ENCODE measurements at regions not wholly inside any gene's neighbourhood (a gene's known extent, or its start where the extent isn't known, plus 50 kb on each side); places are given as distances from the start of the nearest gene placed in this dataset.
"Not testable (repeated sequence)": the region's sequence is repeated elsewhere in the genome, so short reads cannot be mapped to it uniquely, and the experiment has no call there.

DNA sequence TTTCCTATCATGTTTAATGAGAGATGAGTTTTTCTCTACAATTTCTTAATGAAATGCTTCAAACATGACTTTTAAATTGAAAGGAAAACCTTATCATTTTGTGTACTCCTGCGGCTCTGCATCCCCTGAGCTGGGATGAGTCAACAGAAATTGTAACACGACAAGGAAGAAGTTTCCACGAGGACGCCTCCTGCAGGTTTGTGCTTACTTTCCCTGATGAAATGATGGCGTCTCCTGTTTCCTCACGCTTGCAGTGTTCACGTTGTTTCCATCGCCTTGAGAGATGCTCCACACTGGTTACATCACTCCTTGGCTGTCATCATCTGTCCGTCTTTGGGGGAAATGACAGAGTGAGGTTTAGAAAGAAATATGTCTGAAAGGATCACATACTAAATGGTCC, 233.7 kb upstream of the ZFP64 start:
- Mint-ChIP-seq H3K27ac (no peak overlapping the region), H3K4me1 (peaks cover 4% of the 10 kb centered on the region), H3K36me3 (ENCODE audit: low read depth) (no peaks in the 10 kb centered on the region), H3K9me3 (peaks cover 15% of the 10 kb centered on the region), H3K27me3 (no peaks in the 10 kb centered on the region), H3K4me3 (no peak overlapping the region)
- DNase-seq = no peak
- ChIA-PET POLR2A (no interaction called here), CTCF (no interaction called here)

DNA sequence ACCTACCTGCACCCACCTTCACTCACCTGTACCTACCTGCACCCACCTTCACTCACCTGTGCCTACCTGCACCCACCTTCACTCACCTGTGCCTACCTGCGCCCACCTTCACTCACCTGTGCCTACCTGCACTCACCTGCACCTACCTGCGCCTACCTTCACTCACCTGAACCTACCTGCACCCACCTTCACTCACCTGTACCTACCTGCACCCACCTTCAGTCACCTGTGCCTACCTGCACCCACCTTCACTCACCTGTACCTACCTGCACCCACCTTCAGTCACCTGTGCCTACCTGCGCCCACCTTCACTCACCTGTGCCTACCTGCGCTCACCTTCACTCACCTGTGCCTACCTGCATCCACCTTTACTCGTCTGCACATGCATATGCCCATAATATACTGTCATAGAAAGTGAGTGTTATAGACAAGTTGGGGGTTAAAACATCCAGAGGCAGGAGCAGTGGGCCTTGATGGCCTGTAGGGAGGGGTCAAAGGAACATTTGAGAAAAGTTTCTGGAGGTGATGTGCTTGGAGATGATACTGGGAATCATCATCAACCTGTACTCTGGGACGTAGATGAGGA, 232.9 kb upstream of the ZFP64 start:
- DNase-seq, H3K4me3 Mint-ChIP-seq: not testable (repeated sequence)

DNA sequence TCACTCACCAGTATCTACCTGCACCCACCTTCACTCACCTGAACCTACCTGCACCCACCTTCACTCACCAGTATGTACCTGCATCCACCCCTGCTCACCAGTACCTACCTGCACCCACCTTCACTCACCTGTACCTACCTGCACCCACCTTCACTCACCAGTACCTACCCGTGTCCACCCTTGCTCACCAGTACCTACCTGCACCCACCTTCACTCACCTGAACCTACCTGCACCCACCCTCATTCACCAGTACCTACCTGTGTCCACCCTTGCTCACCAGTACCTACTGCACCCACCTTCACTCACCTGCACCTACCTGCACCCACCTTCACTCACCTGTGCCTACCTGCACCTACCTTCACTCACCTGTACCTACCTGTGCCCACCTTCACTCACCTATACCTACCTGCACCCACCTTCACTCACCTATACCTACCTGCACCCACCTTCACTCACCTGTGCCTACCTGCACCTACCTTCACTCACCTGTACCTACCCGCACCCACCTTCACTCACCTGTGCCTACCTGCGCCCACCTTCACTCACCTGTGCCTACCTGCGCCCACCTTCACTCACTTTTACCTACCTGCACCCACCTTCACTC, 232.1 kb upstream of the ZFP64 start:
- POLR2A ChIA-PET; DNase-seq; H3K36me3 Mint-ChIP-seq (ENCODE audit: low read depth); H3K4me1 Mint-ChIP-seq; H3K27ac Mint-ChIP-seq; CTCF ChIA-PET; H3K4me3 Mint-ChIP-seq; H3K27me3 Mint-ChIP-seq: not testable (repeated sequence)
- peaks cover 16% of the 10 kb centered on the region for H3K9me3 Mint-ChIP-seq

More for the DNA sequence above, 232.9 kb upstream of the ZFP64 start:
- CTCF ChIA-PET; H3K36me3 Mint-ChIP-seq (ENCODE audit: low read depth); H3K27me3 Mint-ChIP-seq; POLR2A ChIA-PET; H3K4me1 Mint-ChIP-seq: not testable (repeated sequence)
- H3K9me3 Mint-ChIP-seq = peaks cover 16% of the 10 kb centered on the region
- peak overlapping the region; percentile 21 for H3K27ac Mint-ChIP-seq

DNA sequence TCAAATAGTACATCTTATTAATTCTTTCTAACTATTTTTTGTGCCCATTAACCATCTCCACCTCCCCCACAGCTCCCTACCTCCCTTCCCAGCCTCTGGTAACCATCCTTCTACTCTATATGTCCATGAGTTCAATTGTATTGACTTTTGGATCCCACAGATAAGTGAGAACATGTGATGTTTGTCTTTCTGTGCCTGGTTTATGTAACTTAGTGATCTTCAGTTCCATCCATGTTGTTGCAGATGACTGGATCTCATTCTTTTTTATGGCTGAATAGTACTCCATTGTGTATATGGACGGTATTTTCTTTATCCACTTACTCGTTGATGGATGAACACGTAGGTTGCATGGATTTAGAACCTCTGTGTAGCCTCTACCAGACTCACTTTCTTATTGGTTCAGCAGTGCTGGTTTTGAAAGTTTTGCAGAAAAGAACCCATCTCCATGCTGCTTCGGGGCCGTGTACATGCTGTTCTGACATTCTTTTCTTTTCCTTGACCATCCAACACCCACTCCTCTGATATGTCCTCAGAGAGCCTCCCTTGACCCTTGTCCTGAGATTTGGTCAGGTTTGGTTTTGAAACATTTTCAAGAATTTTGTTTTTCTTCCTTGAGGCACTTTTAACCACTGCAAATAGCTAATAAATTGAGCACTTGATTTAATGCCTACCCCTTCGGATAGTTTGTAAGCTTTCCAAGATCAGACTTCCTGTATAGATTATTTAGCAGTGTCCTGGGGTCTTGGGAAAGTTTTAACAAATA, 231.2 kb upstream of the ZFP64 start:
- H3K4me3 Mint-ChIP-seq = no peak overlapping the region
- no peaks in the 10 kb centered on the region for H3K36me3 Mint-ChIP-seq (ENCODE audit: low read depth)
- POLR2A ChIA-PET = no interaction called here
- peaks cover 4% of the 10 kb centered on the region for H3K4me1 Mint-ChIP-seq
- no peak for DNase-seq
- H3K27ac Mint-ChIP-seq = no peak overlapping the region
- peaks cover 19% of the 10 kb centered on the region for H3K9me3 Mint-ChIP-seq
- no peaks in the 10 kb centered on the region for H3K27me3 Mint-ChIP-seq
- CTCF ChIA-PET = no interaction called here

DNA sequence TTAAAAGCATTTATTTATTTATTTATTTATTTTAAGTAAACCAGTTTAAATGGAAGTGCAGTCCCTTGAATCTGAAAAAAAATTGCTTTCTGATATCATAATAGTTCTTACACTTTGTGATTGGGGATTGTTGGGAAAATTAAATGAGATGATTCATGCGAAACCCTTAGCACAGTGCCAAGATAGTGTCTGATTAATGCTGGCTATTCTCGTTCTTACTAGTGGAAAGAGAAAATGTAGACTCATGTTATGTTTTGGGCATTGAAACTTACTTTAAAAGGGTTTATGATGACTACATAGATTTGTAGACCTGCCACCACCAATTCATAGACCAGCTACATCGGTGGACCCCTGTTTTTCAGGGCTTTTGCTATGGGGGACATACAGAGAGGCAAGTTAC, 229.2 kb upstream of the ZFP64 start:
- no peak overlapping the region for H3K27ac Mint-ChIP-seq
- H3K9me3 Mint-ChIP-seq = peaks cover 19% of the 10 kb centered on the region
- POLR2A ChIA-PET = no interaction called here
- CTCF ChIA-PET = interaction anchor here (1.0 kb wide), 1 partner anchor 10 kb away, joined by 3 read pairs; no protein-coding TSS in a partner anchor
- H3K4me3 Mint-ChIP-seq = no peak overlapping the region
- no peaks in the 10 kb centered on the region for H3K36me3 Mint-ChIP-seq (ENCODE audit: low read depth)
- H3K4me1 Mint-ChIP-seq = peaks cover 4% of the 10 kb centered on the region
- no peaks in the 10 kb centered on the region for H3K27me3 Mint-ChIP-seq
- DNase-seq = no peak

DNA sequence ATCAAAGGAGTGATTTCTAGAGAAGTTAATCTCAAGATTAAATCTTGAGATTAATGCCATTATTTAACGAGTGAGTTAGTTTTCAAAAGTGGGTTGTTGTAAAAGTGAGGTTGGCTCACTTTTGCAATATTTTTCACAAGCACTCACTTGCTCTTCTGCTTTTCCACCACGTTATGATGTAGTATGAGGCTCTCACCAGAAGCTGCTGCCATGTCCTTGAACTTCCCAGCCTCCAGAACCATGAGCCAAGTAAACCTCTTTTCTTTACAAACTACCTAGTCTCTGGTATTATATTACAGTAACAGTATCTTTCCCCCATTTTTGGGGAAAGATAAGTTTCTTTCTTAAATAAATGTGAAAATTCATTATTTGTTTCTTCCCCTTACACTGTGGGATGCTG, 227.6 kb upstream of the ZFP64 start:
- ChIA-PET POLR2A (no interaction called here), CTCF (no interaction called here)
- peaks cover 17% of the 10 kb centered on the region for H3K9me3 Mint-ChIP-seq
- H3K36me3 Mint-ChIP-seq (ENCODE audit: low read depth) = peaks cover 2% of the 10 kb centered on the region
- H3K27me3 Mint-ChIP-seq = no peaks in the 10 kb centered on the region
- no peaks in the 10 kb centered on the region for H3K4me1 Mint-ChIP-seq
- H3K4me3 Mint-ChIP-seq = no peak overlapping the region
- DNase-seq = no peak
- H3K27ac Mint-ChIP-seq = no peak overlapping the region

DNA sequence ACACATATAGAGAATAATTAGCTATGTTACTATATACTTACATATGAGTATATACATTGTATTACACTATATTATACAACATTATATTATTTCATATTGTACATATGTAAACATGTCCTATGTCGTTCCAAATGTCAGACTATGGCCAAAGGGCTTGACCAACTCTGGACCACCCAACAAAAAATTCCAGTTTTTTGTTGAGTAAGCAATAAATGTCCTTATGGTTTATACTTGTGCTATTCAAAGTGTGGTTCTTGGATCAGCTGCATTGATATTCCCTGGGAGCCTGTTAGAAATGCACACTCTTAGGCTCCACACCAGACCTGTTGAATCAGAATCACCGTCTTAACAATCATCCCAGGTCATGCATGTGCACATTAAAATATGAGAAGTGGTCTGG, 225.4 kb upstream of the ZFP64 start:
- ChIA-PET CTCF (interaction anchor here (0.7 to 1.1 kb wide), 2 partner anchors 12 to 1666 kb away, joined by 3 to 4 read pairs; no protein-coding TSS in a partner anchor), POLR2A (no interaction called here)
- Mint-ChIP-seq H3K36me3 (ENCODE audit: low read depth) (peaks cover 2% of the 10 kb centered on the region), H3K27me3 (no peaks in the 10 kb centered on the region), H3K9me3 (peaks cover 26% of the 10 kb centered on the region), H3K27ac (no peak overlapping the region), H3K4me3 (no peak overlapping the region), H3K4me1 (peaks cover 3% of the 10 kb centered on the region)
- DNase-seq = no peak

DNA sequence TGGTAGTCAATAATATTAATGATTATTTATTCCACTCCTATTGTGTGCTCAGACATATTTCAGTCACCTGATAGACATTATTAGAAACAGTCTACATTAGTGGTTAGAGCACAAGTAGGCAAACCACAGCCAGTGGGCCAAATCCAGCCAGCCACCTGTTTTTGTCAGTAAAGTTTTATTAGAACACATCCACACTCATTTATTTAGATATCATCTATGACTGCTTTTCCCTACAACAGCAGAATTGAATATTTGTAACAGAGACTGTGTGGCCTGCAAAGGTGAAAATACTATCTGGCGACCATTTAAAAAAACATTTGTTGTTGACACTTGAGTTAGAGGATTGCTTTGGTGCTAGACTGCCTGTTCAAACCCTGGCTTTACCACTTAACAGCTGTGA, 220.0 kb upstream of the ZFP64 start:
- POLR2A ChIA-PET = no interaction called here

DNA sequence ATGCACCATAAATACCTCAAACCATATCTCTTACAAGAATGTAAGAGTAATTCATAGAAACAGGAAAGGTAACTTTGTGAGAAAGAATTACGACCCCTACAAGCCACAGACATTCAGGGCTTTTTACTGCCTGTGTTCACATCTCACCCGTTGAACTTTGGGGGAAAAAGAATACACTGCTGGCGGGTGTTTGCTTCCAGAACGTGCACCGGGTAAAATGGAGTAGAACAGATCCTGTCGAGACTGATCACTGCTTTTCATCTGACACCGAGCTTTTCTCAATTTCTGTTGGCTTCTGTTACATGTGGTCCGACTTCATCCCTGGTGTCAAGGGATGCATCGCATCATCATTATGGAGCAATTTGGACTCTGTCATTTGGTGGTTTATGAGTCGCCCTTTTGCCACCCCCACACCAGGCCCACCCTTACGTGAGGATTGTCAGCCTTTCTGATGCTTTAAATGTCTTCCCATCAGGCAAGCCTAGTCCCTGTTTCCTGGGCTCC, 219.2 kb upstream of the ZFP64 start:
- no peak for DNase-seq
- H3K9me3 Mint-ChIP-seq = peaks cover 14% of the 10 kb centered on the region
- peaks cover 49% of the 10 kb centered on the region for H3K4me1 Mint-ChIP-seq
- no peaks in the 10 kb centered on the region for H3K27me3 Mint-ChIP-seq
- ChIA-PET POLR2A (no interaction called here), CTCF (interaction anchor here (0.6 to 1.7 kb wide), 4 partner anchors 9 to 516 kb away, joined by 3 read pairs; no protein-coding TSS in a partner anchor)
- peak overlapping the region; percentile 96 for H3K27ac Mint-ChIP-seq
- peak overlapping the region; percentile 50 for H3K4me3 Mint-ChIP-seq
- peaks cover 12% of the 10 kb centered on the region for H3K36me3 Mint-ChIP-seq (ENCODE audit: low read depth)

More for the DNA sequence above, 220.0 kb upstream of the ZFP64 start:
- CTCF ChIA-PET = interaction anchor here (1.1 to 1.7 kb wide), 2 partner anchors 9 to 99 kb away, joined by 3 read pairs; no protein-coding TSS in a partner anchor
- H3K36me3 Mint-ChIP-seq (ENCODE audit: low read depth) = peaks cover 7% of the 10 kb centered on the region
- H3K4me3 Mint-ChIP-seq = no peak overlapping the region
- peaks cover 41% of the 10 kb centered on the region for H3K4me1 Mint-ChIP-seq
- peak overlapping the region; percentile 96 for H3K27ac Mint-ChIP-seq
- DNase-seq = no peak
- H3K27me3 Mint-ChIP-seq = no peaks in the 10 kb centered on the region
- H3K9me3 Mint-ChIP-seq = peaks cover 11% of the 10 kb centered on the region

DNA sequence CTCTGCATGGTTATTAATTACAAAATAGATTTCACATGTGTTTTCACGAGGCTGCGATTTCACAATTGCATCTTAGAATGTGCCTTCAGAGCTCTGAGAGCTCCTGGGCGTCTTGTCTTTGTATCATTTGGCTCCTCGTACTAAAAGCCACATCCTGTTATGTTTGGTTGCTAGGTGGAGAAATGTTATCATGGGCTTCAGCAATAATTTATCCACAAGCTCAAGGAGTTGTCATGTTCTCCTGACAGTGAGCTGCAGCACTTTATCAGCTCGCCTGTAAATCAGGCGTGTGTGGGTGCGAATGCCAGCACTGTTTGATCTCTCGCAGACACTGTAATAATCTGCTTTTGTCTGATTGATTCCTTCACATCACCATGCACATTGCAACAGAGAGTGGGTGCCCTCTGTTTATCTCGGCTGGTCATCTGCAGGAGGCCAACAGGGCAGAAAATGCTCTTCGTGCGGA, 218.6 kb upstream of the ZFP64 start:
- POLR2A ChIA-PET = interaction anchor here (0.5 kb wide), 1 partner anchor 24 kb away, joined by 3 read pairs; no protein-coding TSS in a partner anchor
- Mint-ChIP-seq H3K4me3 (peak overlapping the region; percentile 50), H3K4me1 (peaks cover 55% of the 10 kb centered on the region)

DNA sequence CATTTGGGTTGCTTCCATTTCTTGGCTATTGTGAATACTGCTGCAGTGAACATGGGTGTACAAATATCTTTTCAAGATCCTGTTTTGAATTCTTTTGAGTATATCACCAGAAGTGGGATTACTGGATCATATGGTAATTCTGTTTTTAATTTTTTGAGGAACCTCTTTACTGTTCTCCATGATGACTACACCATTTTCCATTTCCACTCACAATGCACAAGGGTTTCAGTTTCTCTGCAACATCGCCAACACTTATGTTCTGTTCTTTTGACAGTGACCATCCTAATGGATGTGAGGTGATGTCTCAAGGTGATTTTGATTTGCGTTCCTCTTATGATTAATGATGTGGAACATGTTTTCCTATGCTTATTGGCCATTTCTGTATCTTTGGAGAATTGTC, 214.4 kb upstream of the ZFP64 start:
- H3K4me3 Mint-ChIP-seq = no peak overlapping the region
- peak overlapping the region; percentile 81 for H3K27ac Mint-ChIP-seq
- H3K9me3 Mint-ChIP-seq = peaks cover 13% of the 10 kb centered on the region
- no peaks in the 10 kb centered on the region for H3K27me3 Mint-ChIP-seq
- POLR2A ChIA-PET = no interaction called here
- H3K36me3 Mint-ChIP-seq (ENCODE audit: low read depth) = peaks cover 16% of the 10 kb centered on the region
- CTCF ChIA-PET = no interaction called here
- no peak for DNase-seq
- H3K4me1 Mint-ChIP-seq = peaks cover 68% of the 10 kb centered on the region

More for the DNA sequence above, 218.6 kb upstream of the ZFP64 start:
- Mint-ChIP-seq H3K9me3 (peaks cover 13% of the 10 kb centered on the region), H3K36me3 (ENCODE audit: low read depth) (peaks cover 11% of the 10 kb centered on the region), H3K27ac (peak overlapping the region; percentile 96), H3K27me3 (no peaks in the 10 kb centered on the region)
- peak; percentile 77 for DNase-seq
- CTCF ChIA-PET = interaction anchor here (0.6 to 1.7 kb wide), 5 partner anchors 10 to 516 kb away, joined by 3 read pairs; no protein-coding TSS in a partner anchor

DNA sequence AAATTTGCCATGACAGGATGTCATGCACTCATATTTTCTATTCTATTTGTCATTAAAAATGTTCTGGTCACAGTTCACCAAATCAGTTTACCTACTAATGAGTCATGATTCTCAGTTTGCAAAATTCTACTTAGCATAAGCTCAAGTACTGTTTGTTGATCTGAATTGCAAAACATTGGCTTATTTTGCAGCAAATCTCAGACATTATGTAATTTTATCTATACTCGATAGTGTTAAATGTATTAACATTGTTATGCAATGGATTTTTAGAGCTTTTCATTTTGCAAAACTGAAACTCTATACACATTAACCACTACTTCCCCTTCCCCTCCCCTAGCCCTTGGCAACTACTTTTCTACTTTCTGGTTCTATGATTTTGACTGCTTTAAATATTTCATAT, 213.8 kb upstream of the ZFP64 start:
- H3K36me3 Mint-ChIP-seq (ENCODE audit: low read depth) = peaks cover 16% of the 10 kb centered on the region
- DNase-seq = peak; percentile 29
- no peaks in the 10 kb centered on the region for H3K27me3 Mint-ChIP-seq
- peak overlapping the region; percentile 81 for H3K27ac Mint-ChIP-seq
- H3K4me3 Mint-ChIP-seq = no peak overlapping the region
- H3K9me3 Mint-ChIP-seq = peaks cover 13% of the 10 kb centered on the region
- peaks cover 62% of the 10 kb centered on the region for H3K4me1 Mint-ChIP-seq
- CTCF ChIA-PET = interaction anchor here (0.6 to 0.7 kb wide), 2 partner anchors 11 to 632 kb away, joined by 3 read pairs; no protein-coding TSS in a partner anchor
- POLR2A ChIA-PET = no interaction called here

DNA sequence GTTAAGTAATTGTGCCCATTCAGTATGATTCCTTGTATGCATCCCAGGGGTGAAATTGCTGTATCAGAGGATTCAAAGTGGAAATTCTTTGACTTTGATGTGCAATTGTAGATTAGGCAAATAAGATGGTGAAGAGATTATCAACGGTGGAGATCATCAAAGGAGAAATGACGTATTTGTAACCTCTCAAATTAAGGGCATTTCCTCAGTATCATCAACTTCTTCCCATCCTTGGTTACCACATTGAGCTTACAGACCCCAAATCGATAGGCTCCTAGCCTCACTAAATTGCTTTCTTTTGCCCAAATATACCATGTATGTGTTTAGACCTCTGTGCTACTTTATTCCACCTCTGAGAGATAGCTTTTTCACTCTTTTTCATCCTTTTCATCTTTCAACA, 213.1 kb upstream of the ZFP64 start:
- H3K36me3 Mint-ChIP-seq (ENCODE audit: low read depth) = peaks cover 16% of the 10 kb centered on the region
- ChIA-PET CTCF (interaction anchor here (0.6 to 0.7 kb wide), 2 partner anchors 12 to 633 kb away, joined by 3 read pairs; no protein-coding TSS in a partner anchor), POLR2A (no interaction called here)
- peak overlapping the region; percentile 81 for H3K27ac Mint-ChIP-seq
- H3K4me1 Mint-ChIP-seq = peaks cover 55% of the 10 kb centered on the region
- H3K9me3 Mint-ChIP-seq = peaks cover 13% of the 10 kb centered on the region
- peak overlapping the region; percentile 0 for H3K4me3 Mint-ChIP-seq
- DNase-seq = no peak
- H3K27me3 Mint-ChIP-seq = no peaks in the 10 kb centered on the region
